Calu3 (cell line): ENCODE measurements at regions not wholly inside any gene's neighbourhood (a gene's known extent, or its start where the extent isn't known, plus 50 kb on each side); places are given as distances from the start of the nearest gene placed in this dataset.

Source experiments
- BruUV-seq: library from RNA; stranded (reverse); fragments of 400-500 nt; replicated peaks from 2 replicates; lab custom pipeline; 2021; lab: Mats Ljungman, UMichigan
- CTCF ChIA-PET: fragments of 300-600 bp; sonication (Branson Sonifier 250); formaldehyde crosslinking; loops from one replicate; lab custom pipeline; 2022; ENCODE audit warnings: antibody characterized with exemption; lab: Charles Lee
- DNase-seq: peaks from one replicate; pipeline ENCODE4 v3.0.0; 2022
- H3K27ac Mint-ChIP-seq: one replicate; pipeline ENCODE4 v1.8.0; 2022; ENCODE audit warnings: mixed read lengths; ENCODE audit not compliant: unreplicated experiment
- H3K27me3 Mint-ChIP-seq: one replicate; pipeline ENCODE4 v1.8.0; 2022; ENCODE audit warnings: mixed read lengths; ENCODE audit not compliant: unreplicated experiment
- H3K36me3 Mint-ChIP-seq: one replicate; pipeline ENCODE4 v1.8.0; 2022; ENCODE audit warnings: mild to moderate bottlenecking, moderate library complexity, mixed read lengths; ENCODE audit not compliant: insufficient read depth, unreplicated experiment
- H3K4me1 Mint-ChIP-seq: one replicate; pipeline ENCODE4 v1.8.0; 2022; ENCODE audit warnings: mild to moderate bottlenecking, low read depth, mixed read lengths; ENCODE audit not compliant: unreplicated experiment
- H3K4me3 Mint-ChIP-seq: one replicate; pipeline ENCODE4 v1.8.0; 2022; ENCODE audit warnings: mild to moderate bottlenecking, low read depth, moderate library complexity, mixed read lengths; ENCODE audit not compliant: unreplicated experiment
- H3K9me3 Mint-ChIP-seq: one replicate; pipeline ENCODE4 v1.8.0; 2022; ENCODE audit warnings: low read depth, mixed read lengths; ENCODE audit not compliant: unreplicated experiment
- intact Hi-C: fragments of 100-400 bp; cut with micrococcal nuclease; formaldehyde crosslinking; loops from one replicate; pipeline ENCODE4 v1.10.0; 2022; ENCODE audit not compliant: unreplicated experiment
- TF ChIP-seq, protein P1 (sequence below): fragments of 200-600 bp; IDR thresholded peaks from one replicate; pipeline ENCODE4 v1.8.0; 2022; ENCODE audit warnings: antibody characterized with exemption; ENCODE audit not compliant: unreplicated experiment

DNA sequence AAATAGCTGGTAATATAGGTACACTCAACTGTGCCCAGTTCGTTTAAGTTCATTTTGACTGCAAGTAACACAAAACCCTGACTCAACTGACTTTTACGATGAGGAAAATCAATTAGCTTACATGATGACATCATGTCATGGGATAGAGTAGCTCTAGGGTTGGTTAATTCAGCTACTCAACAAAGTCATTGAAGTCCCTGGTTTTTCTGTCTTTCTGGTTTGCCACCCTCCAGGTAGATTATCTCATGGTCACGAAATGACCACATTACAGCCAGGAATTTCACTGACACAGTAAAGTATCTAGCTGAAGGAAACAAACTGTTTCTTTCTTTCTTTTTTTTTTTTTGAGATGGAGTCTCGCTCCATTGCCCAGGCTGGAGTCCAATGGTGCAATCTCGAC lies 68.5 kb upstream of the FUT8 start:
- Mint-ChIP-seq H3K4me3 (no peak overlapping the region), H3K27ac (no peak overlapping the region), H3K36me3 (no peaks in the 10 kb centered on the region), H3K27me3 (no peaks in the 10 kb centered on the region), H3K9me3 (no peaks in the 10 kb centered on the region), H3K4me1 (peaks cover 8% of the 10 kb centered on the region)
- CTCF ChIA-PET = interaction anchor here (0.6 to 1.0 kb wide), 4 partner anchors 9 to 359 kb away, joined by 3 to 5 read pairs (median 4); no protein-coding TSS in a partner anchor
- intact Hi-C loops = no loop called here
- no peak for DNase-seq
- TF ChIP-seq, protein P1, sequence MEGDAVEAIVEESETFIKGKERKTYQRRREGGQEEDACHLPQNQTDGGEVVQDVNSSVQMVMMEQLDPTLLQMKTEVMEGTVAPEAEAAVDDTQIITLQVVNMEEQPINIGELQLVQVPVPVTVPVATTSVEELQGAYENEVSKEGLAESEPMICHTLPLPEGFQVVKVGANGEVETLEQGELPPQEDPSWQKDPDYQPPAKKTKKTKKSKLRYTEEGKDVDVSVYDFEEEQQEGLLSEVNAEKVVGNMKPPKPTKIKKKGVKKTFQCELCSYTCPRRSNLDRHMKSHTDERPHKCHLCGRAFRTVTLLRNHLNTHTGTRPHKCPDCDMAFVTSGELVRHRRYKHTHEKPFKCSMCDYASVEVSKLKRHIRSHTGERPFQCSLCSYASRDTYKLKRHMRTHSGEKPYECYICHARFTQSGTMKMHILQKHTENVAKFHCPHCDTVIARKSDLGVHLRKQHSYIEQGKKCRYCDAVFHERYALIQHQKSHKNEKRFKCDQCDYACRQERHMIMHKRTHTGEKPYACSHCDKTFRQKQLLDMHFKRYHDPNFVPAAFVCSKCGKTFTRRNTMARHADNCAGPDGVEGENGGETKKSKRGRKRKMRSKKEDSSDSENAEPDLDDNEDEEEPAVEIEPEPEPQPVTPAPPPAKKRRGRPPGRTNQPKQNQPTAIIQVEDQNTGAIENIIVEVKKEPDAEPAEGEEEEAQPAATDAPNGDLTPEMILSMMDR = no peak
- no TSS peak for BruUV-seq

DNA sequence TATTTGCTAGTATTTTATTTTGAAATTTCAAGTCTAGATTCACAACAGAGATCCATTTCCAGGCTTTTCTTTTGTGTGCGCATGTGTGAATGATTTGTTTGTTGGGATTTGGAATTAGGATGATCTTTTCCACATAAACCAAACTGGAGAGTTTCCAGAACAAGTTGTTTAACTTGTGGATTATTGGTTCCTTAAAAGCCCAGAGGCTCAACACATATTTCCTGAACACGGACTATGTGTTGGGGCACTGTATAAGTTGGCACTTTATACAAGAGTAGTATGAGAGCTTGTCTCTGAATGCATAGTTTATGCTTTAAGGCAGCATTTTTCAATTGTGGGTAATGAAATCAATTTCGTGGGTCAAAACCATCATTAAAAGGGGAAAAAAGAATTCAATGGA lies 67.3 kb upstream of the FUT8 start:
- CTCF ChIA-PET = no interaction called here
- Mint-ChIP-seq H3K4me3 (no peak overlapping the region), H3K36me3 (no peaks in the 10 kb centered on the region), H3K4me1 (peaks cover 8% of the 10 kb centered on the region), H3K27ac (no peak overlapping the region), H3K27me3 (no peaks in the 10 kb centered on the region), H3K9me3 (no peaks in the 10 kb centered on the region)
- no TSS peak for BruUV-seq
- intact Hi-C loops = no loop called here
- DNase-seq = no peak
- TF ChIP-seq, protein P1 = no peak

DNA sequence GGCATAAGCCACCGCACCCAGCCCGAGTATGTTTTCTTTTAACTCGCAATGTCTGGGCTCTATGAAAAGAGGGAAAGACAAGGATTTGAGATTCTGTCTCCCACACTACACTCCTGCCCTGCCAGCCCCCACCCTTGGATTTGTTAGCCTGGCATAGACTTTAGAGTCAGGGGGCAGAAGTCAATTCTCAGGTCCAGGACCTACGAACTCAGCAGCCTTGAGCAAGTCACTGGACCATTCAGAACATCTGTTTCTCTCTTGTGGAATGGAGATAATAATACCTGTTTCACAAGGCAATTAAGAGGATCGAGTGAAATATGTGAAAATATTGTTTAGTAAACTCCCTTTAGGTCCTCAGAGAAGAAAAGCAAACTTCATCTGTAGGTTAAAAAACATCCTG lies 66.1 kb upstream of the FUT8 start:
- no peak for DNase-seq
- Mint-ChIP-seq H3K27me3 (no peaks in the 10 kb centered on the region), H3K4me1 (peaks cover 8% of the 10 kb centered on the region), H3K9me3 (no peaks in the 10 kb centered on the region), H3K4me3 (no peak overlapping the region), H3K36me3 (no peaks in the 10 kb centered on the region), H3K27ac (no peak overlapping the region)
- BruUV-seq = no TSS peak
- TF ChIP-seq, protein P1 = no peak
- CTCF ChIA-PET = interaction anchor here (0.7 kb wide), 1 partner anchor 209 kb away, joined by 3 read pairs; no protein-coding TSS in a partner anchor
- intact Hi-C loops = no loop called here

DNA sequence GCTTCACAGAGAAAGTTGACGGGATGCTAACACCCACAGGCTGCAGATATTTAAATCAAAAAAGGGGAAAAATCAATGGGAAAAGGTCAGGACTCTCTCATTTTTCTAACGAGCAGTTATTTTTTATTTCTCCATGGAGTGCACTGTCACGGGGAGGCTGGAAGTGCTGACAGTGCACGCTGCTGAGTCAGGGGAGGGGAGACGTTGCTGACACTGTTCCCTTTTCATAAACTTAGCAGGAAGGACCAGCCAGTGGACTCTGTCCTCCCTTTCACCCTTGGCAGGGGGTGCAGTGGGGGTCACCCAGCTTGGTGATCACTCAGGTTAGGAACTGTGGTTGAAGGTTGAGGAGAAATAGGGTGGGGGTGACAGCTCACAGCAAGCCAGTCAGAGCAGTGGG lies 65.6 kb upstream of the FUT8 start:
- Mint-ChIP-seq H3K9me3 (no peaks in the 10 kb centered on the region), H3K4me1 (peaks cover 8% of the 10 kb centered on the region), H3K27ac (no peak overlapping the region), H3K4me3 (no peak overlapping the region), H3K27me3 (no peaks in the 10 kb centered on the region), H3K36me3 (no peaks in the 10 kb centered on the region)
- CTCF ChIA-PET = no interaction called here
- TF ChIP-seq, protein P1 = no peak
- BruUV-seq = no TSS peak
- intact Hi-C loops = no loop called here
- no peak for DNase-seq
